ENCODE measurements at regions not wholly inside any gene's neighbourhood (a gene's known extent, or its start where the extent isn't known, plus 50 kb on each side); places are given as distances from the start of the nearest gene placed in this dataset.

DNA sequence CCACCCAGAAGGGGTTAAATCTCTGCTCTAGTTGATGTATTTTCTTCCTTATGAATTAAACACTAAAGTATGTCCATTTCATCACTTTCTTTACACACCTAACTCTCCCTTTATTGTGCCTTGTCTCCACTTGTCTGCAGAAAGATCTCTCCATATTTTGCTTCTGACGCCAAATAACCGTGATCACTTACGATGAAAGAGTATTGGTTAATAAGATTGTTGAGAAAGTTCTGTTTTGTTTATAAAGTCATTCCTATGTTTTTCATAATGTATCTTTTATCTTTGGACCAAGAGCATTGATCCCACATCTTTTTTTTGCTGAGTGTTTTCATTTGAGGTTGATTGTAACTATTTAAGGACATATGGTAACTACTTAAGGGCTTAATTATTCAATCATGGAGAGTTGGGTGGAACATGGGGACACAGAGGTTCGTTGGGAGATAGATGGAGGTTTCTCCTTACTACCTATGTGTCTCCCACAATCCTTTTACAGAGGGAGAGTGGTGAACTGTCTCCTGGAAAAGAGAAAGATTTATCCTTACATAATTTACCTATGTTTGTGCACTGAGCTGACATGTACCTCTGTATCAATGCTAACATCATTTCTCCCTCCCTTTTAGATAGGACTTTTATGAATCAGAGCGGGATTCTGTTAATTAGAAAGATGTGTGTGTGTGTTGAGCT, 120.7 kb upstream of the SLC38A2 start (continued):
- TF ChIP-seq YY1 (IDR thresholded peaks at IDR 0.05; ENCODE audit: low read depth, low read length) (no peak), TAF7 (optimal IDR thresholded peaks at IDR 0.05; ENCODE audit: borderline replicate concordance, low read depth, low read length) (no peak), ASH2L (IDR thresholded peaks at IDR 0.05; ENCODE audit: low read length) (no peak), RAD21 (IDR thresholded peaks at IDR 0.05 in 1 of 2, conservative IDR thresholded peaks at IDR 0.05 in 1 of 2; ENCODE audit: low read depth in 2 of 2, low read length in 2 of 2) (no peak)
